OCI-LY3 (cell line): ENCODE measurements at regions not wholly inside any gene's neighbourhood (a gene's known extent, or its start where the extent isn't known, plus 50 kb on each side); places are given as distances from the start of the nearest gene placed in this dataset.

ENCODE experiments used
- EZH2phosphoT487 ChIP-seq: fragments of 200-600 bp; shearing (Covaris generic); IDR thresholded peaks from 2 replicates; pipeline ENCODE4 v1.6.1; 2018; ENCODE audit warnings: antibody characterized with exemption, mixed run types, low read depth
- TF ChIP-seq, protein P1 (sequence below): fragments of 200-600, 300-600 bp; sonication (generic); IDR thresholded peaks from 2 replicates; pipeline ENCODE4 v1.5.1; 2014; ENCODE audit warnings: antibody characterized with exemption, low read length, low read depth

GRCh38 chr11:21975242-21975641 lies 217.6 kb upstream of the ANO5 start:
- TF ChIP-seq, protein P1, sequence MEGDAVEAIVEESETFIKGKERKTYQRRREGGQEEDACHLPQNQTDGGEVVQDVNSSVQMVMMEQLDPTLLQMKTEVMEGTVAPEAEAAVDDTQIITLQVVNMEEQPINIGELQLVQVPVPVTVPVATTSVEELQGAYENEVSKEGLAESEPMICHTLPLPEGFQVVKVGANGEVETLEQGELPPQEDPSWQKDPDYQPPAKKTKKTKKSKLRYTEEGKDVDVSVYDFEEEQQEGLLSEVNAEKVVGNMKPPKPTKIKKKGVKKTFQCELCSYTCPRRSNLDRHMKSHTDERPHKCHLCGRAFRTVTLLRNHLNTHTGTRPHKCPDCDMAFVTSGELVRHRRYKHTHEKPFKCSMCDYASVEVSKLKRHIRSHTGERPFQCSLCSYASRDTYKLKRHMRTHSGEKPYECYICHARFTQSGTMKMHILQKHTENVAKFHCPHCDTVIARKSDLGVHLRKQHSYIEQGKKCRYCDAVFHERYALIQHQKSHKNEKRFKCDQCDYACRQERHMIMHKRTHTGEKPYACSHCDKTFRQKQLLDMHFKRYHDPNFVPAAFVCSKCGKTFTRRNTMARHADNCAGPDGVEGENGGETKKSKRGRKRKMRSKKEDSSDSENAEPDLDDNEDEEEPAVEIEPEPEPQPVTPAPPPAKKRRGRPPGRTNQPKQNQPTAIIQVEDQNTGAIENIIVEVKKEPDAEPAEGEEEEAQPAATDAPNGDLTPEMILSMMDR = no peak
- TF ChIP-seq EZH2phosphoT487 = no peak
